ENCODE measurements at regions not wholly inside any gene's neighbourhood (a gene's known extent, or its start where the extent isn't known, plus 50 kb on each side); places are given as distances from the start of the nearest gene placed in this dataset.

GRCh38 chr12:89256060-89256459 lies 96.2 kb downstream of the DUSP6 start:
- H3K9ac ChIP-seq (ENCODE audit: low read depth in 2 of 2, low read length in 2 of 2), result no peak overlapping the region
- no peak overlapping the region for H3K27ac ChIP-seq
- TF ChIP-seq, protein P1, sequence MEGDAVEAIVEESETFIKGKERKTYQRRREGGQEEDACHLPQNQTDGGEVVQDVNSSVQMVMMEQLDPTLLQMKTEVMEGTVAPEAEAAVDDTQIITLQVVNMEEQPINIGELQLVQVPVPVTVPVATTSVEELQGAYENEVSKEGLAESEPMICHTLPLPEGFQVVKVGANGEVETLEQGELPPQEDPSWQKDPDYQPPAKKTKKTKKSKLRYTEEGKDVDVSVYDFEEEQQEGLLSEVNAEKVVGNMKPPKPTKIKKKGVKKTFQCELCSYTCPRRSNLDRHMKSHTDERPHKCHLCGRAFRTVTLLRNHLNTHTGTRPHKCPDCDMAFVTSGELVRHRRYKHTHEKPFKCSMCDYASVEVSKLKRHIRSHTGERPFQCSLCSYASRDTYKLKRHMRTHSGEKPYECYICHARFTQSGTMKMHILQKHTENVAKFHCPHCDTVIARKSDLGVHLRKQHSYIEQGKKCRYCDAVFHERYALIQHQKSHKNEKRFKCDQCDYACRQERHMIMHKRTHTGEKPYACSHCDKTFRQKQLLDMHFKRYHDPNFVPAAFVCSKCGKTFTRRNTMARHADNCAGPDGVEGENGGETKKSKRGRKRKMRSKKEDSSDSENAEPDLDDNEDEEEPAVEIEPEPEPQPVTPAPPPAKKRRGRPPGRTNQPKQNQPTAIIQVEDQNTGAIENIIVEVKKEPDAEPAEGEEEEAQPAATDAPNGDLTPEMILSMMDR (IDR thresholded peaks at IDR 0.05), result no peak
- no peaks in the 10 kb centered on the region for H3K4me1 ChIP-seq
- H3K4me3 ChIP-seq, result no peak overlapping the region
- DNase-seq, result no peak
- no peaks in the 10 kb centered on the region for H3K27me3 ChIP-seq
- H3K9me3 ChIP-seq, result no peaks in the 10 kb centered on the region
- intact Hi-C loops (cut with DNase I), result no loop called here
- H3K36me3 ChIP-seq, result no peaks in the 10 kb centered on the region

GRCh38 chr12:89253488-89253887 lies 98.8 kb downstream of the DUSP6 start:
- Histone ChIP-seq H3K9ac (ENCODE audit: low read depth in 2 of 2, low read length in 2 of 2) (no peak overlapping the region), H3K4me3 (no peak overlapping the region), H3K36me3 (no peaks in the 10 kb centered on the region), H3K27ac (no peak overlapping the region), H3K9me3 (no peaks in the 10 kb centered on the region), H3K27me3 (no peaks in the 10 kb centered on the region), H3K4me1 (no peaks in the 10 kb centered on the region)
- intact Hi-C loops (cut with DNase I), result no loop called here
- DNase-seq, result no peak
- TF ChIP-seq, protein P1 (IDR thresholded peaks at IDR 0.05), result no peak

- Histone ChIP-seq H3K9ac (ENCODE audit: low read depth in 2 of 2, low read length in 2 of 2) (no peak overlapping the region), H3K36me3 (no peaks in the 10 kb centered on the region), H3K9me3 (no peaks in the 10 kb centered on the region), H3K27ac (no peak overlapping the region), H3K4me1 (no peaks in the 10 kb centered on the region), H3K27me3 (no peaks in the 10 kb centered on the region), H3K4me3 (no peak overlapping the region)
- no peak for DNase-seq
- intact Hi-C loops (cut with DNase I), result no loop called here
- TF ChIP-seq, protein P1 (IDR thresholded peaks at IDR 0.05), result no peak
Observed at GRCh38 chr12:89252284-89252683, 100.0 kb downstream of the DUSP6 start.

GRCh38 chr12:89251342-89252271 lies 100.7 kb downstream of the DUSP6 start:
- H3K9ac ChIP-seq (ENCODE audit: low read depth in 2 of 2, low read length in 2 of 2), result no peak overlapping the region
- no peaks in the 10 kb centered on the region for H3K36me3 ChIP-seq
- no peak overlapping the region for H3K4me3 ChIP-seq
- no peak for DNase-seq
- no peaks in the 10 kb centered on the region for H3K9me3 ChIP-seq
- TF ChIP-seq, protein P1 (IDR thresholded peaks at IDR 0.05), result no peak
- intact Hi-C loops (cut with DNase I), result no loop called here
- no peaks in the 10 kb centered on the region for H3K4me1 ChIP-seq
- no peaks in the 10 kb centered on the region for H3K27me3 ChIP-seq
- H3K27ac ChIP-seq, result no peak overlapping the region

GRCh38 chr12:89250636-89251035 lies 101.7 kb downstream of the DUSP6 start:
- Histone ChIP-seq H3K36me3 (no peaks in the 10 kb centered on the region), H3K27ac (no peak overlapping the region), H3K9me3 (no peaks in the 10 kb centered on the region), H3K4me1 (no peaks in the 10 kb centered on the region), H3K27me3 (no peaks in the 10 kb centered on the region), H3K9ac (ENCODE audit: low read depth in 2 of 2, low read length in 2 of 2) (no peak overlapping the region), H3K4me3 (no peak overlapping the region)
- intact Hi-C loops (cut with DNase I), result no loop called here
- TF ChIP-seq, protein P1 (IDR thresholded peaks at IDR 0.05), result no peak
- no peak for DNase-seq

Measured in colonic mucosa (tissue), 4 donors.